Fibroblast of lung (primary cell): ENCODE measurements at regions not wholly inside any gene's neighbourhood (a gene's known extent, or its start where the extent isn't known, plus 50 kb on each side); places are given as distances from the start of the nearest gene placed in this dataset.

Experiments
- DNase-seq, 2 donors: peaks; one replicate each; pipeline versions ENCODE4 v3.0.0 to v3.0.0-alpha.2; 2010; ENCODE audit warnings: low read depth in 2 of 2
- H2AFZ ChIP-seq: 2 replicates; pipeline ENCODE4 v1.5.1; 2012; ENCODE audit warnings: low read length, control low read depth, inconsistent platforms
- H3K27ac ChIP-seq: 2 replicates; pipeline ENCODE4 v1.5.1; 2011; ENCODE audit warnings: low read length, control low read depth; ENCODE audit not compliant: insufficient read depth
- H3K27me3 ChIP-seq: 2 replicates; pipeline ENCODE4 v1.5.1; 2011; ENCODE audit warnings: mild to moderate bottlenecking, low read length; ENCODE audit not compliant: control insufficient read depth, insufficient read depth
- H3K36me3 ChIP-seq: 2 replicates; pipeline ENCODE4 v1.5.1; 2011; ENCODE audit warnings: low read length; ENCODE audit not compliant: control insufficient read depth, insufficient read depth
- H3K4me1 ChIP-seq: 2 replicates; pipeline ENCODE4 v1.5.1; 2011; ENCODE audit warnings: low read length; ENCODE audit not compliant: control insufficient read depth, insufficient read depth; ENCODE audit errors: extremely low read depth
- H3K4me2 ChIP-seq: 2 replicates; pipeline ENCODE4 v1.5.1; 2011; ENCODE audit warnings: low read length, control low read depth; ENCODE audit not compliant: insufficient read depth; ENCODE audit errors: extremely low read depth
- H3K4me3 ChIP-seq, 4 experiments: fragments of 200-600 bp in 1 of 4; sonication (generic) in 1 of 4; replicated peaks in 1 of 4; 2 replicates each; pipeline ENCODE4 v1.5.1; 2011 to 2016; ENCODE audit warnings: low read length in 4 of 4, low read depth in 3 of 4, mild to moderate bottlenecking in 3 of 4, control low read depth in 2 of 4, inconsistent platforms in 1 of 4, mixed read lengths in 1 of 4; ENCODE audit not compliant: insufficient read depth in 1 of 4; ENCODE audit errors: control extremely low read depth in 1 of 4
- H3K79me2 ChIP-seq: 2 replicates; pipeline ENCODE4 v1.5.1; 2012; ENCODE audit warnings: mild to moderate bottlenecking, low read length, inconsistent platforms; ENCODE audit not compliant: control insufficient read depth, insufficient read depth
- H3K9ac ChIP-seq: 2 replicates; pipeline ENCODE4 v1.5.1; 2011; ENCODE audit warnings: mild to moderate bottlenecking, low read length, control low read depth; ENCODE audit not compliant: insufficient read depth
- H3K9me3 ChIP-seq: 2 replicates; pipeline ENCODE4 v1.5.1; 2012; ENCODE audit warnings: low read depth, low read length; ENCODE audit not compliant: control insufficient read depth, insufficient read depth
- H4K20me1 ChIP-seq: 2 replicates; pipeline ENCODE4 v1.5.1; 2011; ENCODE audit warnings: low read length; ENCODE audit not compliant: control insufficient read depth, insufficient read depth; ENCODE audit errors: extremely low read depth
- EZH2 ChIP-seq: IDR thresholded peaks from 2 replicates; pipeline ENCODE4 v1.5.1; 2012; ENCODE audit warnings: low read length, control low read depth, mild to moderate bottlenecking; ENCODE audit errors: missing control alignments
- TF ChIP-seq, protein P1 (sequence below), 2 donors: IDR thresholded peaks in 1 of 2; conservative IDR thresholded peaks in 1 of 2; 1 replicate in 1 of 2; 2 replicates in 1 of 2; pipeline ENCODE4 v1.5.1; 2011 to 2012; ENCODE audit warnings: low read length in 2 of 2, control low read depth in 1 of 2, inconsistent platforms in 1 of 2, low read depth in 1 of 2, mild to moderate bottlenecking in 1 of 2

DNA sequence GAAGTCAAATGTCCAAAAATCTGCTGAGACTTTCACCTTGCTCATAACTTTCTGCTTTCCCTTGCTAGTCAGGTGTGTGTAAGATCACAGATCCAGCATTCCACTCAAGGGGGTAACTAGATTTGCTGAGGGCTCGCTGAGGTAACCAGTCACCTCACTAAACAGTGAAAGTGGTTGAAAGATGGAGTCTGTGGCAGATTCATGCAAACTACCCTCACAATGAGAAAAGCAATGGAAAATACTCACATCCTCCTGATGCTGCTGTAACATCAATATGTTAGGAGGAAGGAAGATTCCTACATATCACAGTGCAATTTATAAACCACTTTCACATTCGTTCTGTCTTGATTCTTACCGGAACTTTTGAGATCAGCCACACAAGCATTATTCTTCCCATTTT lies 174.3 kb upstream of the BCL6 start:
- no peak for DNase-seq
- H3K4me1 ChIP-seq: peaks cover 6% of the 10 kb centered on the region
- no peaks in the 10 kb centered on the region for H4K20me1 ChIP-seq
- no peak overlapping the region for H3K9ac ChIP-seq
- TF ChIP-seq, protein P1, sequence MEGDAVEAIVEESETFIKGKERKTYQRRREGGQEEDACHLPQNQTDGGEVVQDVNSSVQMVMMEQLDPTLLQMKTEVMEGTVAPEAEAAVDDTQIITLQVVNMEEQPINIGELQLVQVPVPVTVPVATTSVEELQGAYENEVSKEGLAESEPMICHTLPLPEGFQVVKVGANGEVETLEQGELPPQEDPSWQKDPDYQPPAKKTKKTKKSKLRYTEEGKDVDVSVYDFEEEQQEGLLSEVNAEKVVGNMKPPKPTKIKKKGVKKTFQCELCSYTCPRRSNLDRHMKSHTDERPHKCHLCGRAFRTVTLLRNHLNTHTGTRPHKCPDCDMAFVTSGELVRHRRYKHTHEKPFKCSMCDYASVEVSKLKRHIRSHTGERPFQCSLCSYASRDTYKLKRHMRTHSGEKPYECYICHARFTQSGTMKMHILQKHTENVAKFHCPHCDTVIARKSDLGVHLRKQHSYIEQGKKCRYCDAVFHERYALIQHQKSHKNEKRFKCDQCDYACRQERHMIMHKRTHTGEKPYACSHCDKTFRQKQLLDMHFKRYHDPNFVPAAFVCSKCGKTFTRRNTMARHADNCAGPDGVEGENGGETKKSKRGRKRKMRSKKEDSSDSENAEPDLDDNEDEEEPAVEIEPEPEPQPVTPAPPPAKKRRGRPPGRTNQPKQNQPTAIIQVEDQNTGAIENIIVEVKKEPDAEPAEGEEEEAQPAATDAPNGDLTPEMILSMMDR (conservative IDR thresholded peaks at IDR 0.05 in 1 of 2, IDR thresholded peaks at IDR 0.05 in 1 of 2; ENCODE audit: low read depth in 1 of 2, low read length in 2 of 2): no peak
- no peak for TF ChIP-seq EZH2
- no peaks in the 10 kb centered on the region for H3K9me3 ChIP-seq
- H3K4me3 ChIP-seq: no peak overlapping the region
- no peak overlapping the region for H3K4me2 ChIP-seq
- no peak overlapping the region for H3K27ac ChIP-seq
- H2AFZ ChIP-seq: no peak overlapping the region
- H3K27me3 ChIP-seq: no peaks in the 10 kb centered on the region
- H3K79me2 ChIP-seq: no peaks in the 10 kb centered on the region
- no peaks in the 10 kb centered on the region for H3K36me3 ChIP-seq

DNA sequence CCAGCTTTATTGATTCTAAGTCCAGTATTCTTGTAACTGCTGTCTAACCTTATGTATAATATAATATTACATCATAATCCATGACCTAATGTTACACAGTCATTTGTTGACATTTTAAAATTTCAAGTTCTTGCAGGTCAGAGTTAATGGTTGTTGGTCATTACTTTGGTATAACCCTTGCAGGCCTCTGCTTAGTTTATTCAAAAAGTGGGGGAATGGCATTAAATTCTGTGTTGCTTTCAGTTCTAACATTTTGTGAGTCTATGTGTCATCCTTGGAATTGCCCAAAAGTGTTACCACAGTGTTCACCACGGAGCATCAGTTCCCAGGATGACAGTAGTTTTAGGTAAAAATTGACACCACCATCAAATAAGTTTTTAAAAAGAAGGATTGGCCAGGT lies 174.8 kb upstream of the BCL6 start:
- peak; percentile 29 to 84 for DNase-seq
- Histone ChIP-seq H4K20me1 (no peaks in the 10 kb centered on the region), H3K9me3 (no peaks in the 10 kb centered on the region), H3K79me2 (no peaks in the 10 kb centered on the region), H3K27ac (no peak overlapping the region), H3K4me1 (peaks cover 6% of the 10 kb centered on the region), H3K9ac (no peak overlapping the region), H3K27me3 (no peaks in the 10 kb centered on the region), H3K4me2 (no peak overlapping the region), H2AFZ (no peak overlapping the region), H3K4me3 (no peak overlapping the region), H3K36me3 (no peaks in the 10 kb centered on the region)
- TF ChIP-seq, protein P1 (conservative IDR thresholded peaks at IDR 0.05 in 1 of 2, IDR thresholded peaks at IDR 0.05 in 1 of 2; ENCODE audit: low read depth in 1 of 2, low read length in 2 of 2): no peak
- no peak for TF ChIP-seq EZH2

DNA sequence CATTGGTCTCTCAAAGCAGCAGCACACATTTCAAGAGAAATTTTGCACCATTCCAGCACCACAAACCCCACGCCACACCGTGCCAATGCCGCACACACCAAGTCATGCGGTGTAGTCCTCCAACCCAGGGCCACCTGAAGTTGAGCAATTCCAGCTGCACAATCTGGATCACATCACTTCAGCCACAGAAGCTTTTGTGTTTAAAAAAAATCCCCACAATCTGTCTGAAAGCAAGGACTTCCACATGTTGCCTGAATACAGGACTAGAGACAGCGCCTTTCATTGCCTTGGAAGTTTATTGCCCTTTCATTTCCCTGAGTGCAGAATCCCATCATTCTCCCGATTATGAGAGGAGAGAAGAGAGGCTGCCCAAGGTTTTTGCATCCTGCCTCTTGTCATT lies 175.6 kb upstream of the BCL6 start:
- no peaks in the 10 kb centered on the region for H3K79me2 ChIP-seq
- no peaks in the 10 kb centered on the region for H4K20me1 ChIP-seq
- no peak overlapping the region for H2AFZ ChIP-seq
- H3K4me3 ChIP-seq: no peak overlapping the region
- H3K36me3 ChIP-seq: no peaks in the 10 kb centered on the region
- H3K9ac ChIP-seq: no peak overlapping the region
- H3K27me3 ChIP-seq: no peaks in the 10 kb centered on the region
- no peak overlapping the region for H3K27ac ChIP-seq
- TF ChIP-seq, protein P1 (conservative IDR thresholded peaks at IDR 0.05 in 1 of 2, IDR thresholded peaks at IDR 0.05 in 1 of 2; ENCODE audit: low read depth in 1 of 2, low read length in 2 of 2): no peak
- no peak for TF ChIP-seq EZH2
- H3K4me2 ChIP-seq: no peak overlapping the region
- H3K9me3 ChIP-seq: no peaks in the 10 kb centered on the region
- peaks cover 6% of the 10 kb centered on the region for H3K4me1 ChIP-seq
- DNase-seq: peak; percentile 47 to 74
